ENCODE measurements at regions not wholly inside any gene's neighbourhood (a gene's known extent, or its start where the extent isn't known, plus 50 kb on each side); places are given as distances from the start of the nearest gene placed in this dataset.

GRCh38 chr2:8223695-8224346 is 458.0 kb upstream of the ID2 start:
- no peaks in the 10 kb centered on the region for H3K9me3 ChIP-seq (ENCODE audit: low read depth, low read length, poor library complexity, severe bottlenecking)
- ChIA-PET POLR2A (ENCODE audit: low non-redundant PET) (interaction anchor here (0.6 kb wide), 1 partner anchor 166 kb away, joined by 3 read pairs; no protein-coding TSS in a partner anchor), CTCF (no interaction called here)
- intact Hi-C loops (cut with micrococcal nuclease; ENCODE audit: unreplicated experiment): loop anchor here (10.0 kb wide), 1 partner anchor 461 kb away; the partner anchor contains the start of gene ID2
- no peak overlapping the region for H3K4me3 ChIP-seq (ENCODE audit: low read depth, low read length, poor library complexity, severe bottlenecking)
- no peak for DNase-seq (ENCODE audit: low spot score)
- no peaks in the 10 kb centered on the region for H3K27me3 ChIP-seq (replicated peaks; ENCODE audit: insufficient read depth, low read depth, low read length, poor library complexity)
- TF ChIP-seq CTCF (conservative IDR thresholded peaks at IDR 0.05; ENCODE audit: low read depth, low read length): no peak
- no peak for TF ChIP-seq EZH2 (IDR thresholded peaks at IDR 0.05; ENCODE audit: borderline replicate concordance, low read depth, low read length, poor library complexity, severe bottlenecking)
- H3K27ac ChIP-seq (ENCODE audit: low read depth, low read length, poor library complexity, severe bottlenecking): no peak overlapping the region
- H3K36me3 ChIP-seq (ENCODE audit: insufficient read depth, low read length, poor library complexity, severe bottlenecking): no peaks in the 10 kb centered on the region
- BruUV-seq (replicated peaks): no TSS peak
- H3K4me1 ChIP-seq (ENCODE audit: insufficient read depth, low read length, poor library complexity, severe bottlenecking): peaks cover 18% of the 10 kb centered on the region

GRCh38 chr2:8224347-8225190 is 457.3 kb upstream of the ID2 start:
- no peak for DNase-seq (ENCODE audit: low spot score)
- no peaks in the 10 kb centered on the region for H3K36me3 ChIP-seq (ENCODE audit: insufficient read depth, low read length, poor library complexity, severe bottlenecking)
- CTCF ChIA-PET: no interaction called here
- no peak overlapping the region for H3K4me3 ChIP-seq (ENCODE audit: low read depth, low read length, poor library complexity, severe bottlenecking)
- intact Hi-C loops (cut with micrococcal nuclease; ENCODE audit: unreplicated experiment): loop anchor here (10.0 kb wide), 1 partner anchor 460 kb away; the partner anchor contains the start of gene ID2
- H3K27ac ChIP-seq (ENCODE audit: low read depth, low read length, poor library complexity, severe bottlenecking): no peak overlapping the region
- no peak for TF ChIP-seq CTCF (conservative IDR thresholded peaks at IDR 0.05; ENCODE audit: low read depth, low read length)
- TF ChIP-seq EZH2 (IDR thresholded peaks at IDR 0.05; ENCODE audit: borderline replicate concordance, low read depth, low read length, poor library complexity, severe bottlenecking): no peak
- no TSS peak for BruUV-seq (replicated peaks)
- POLR2A ChIA-PET (ENCODE audit: low non-redundant PET): no interaction called here
- H3K9me3 ChIP-seq (ENCODE audit: low read depth, low read length, poor library complexity, severe bottlenecking): no peaks in the 10 kb centered on the region
- no peaks in the 10 kb centered on the region for H3K27me3 ChIP-seq (replicated peaks; ENCODE audit: insufficient read depth, low read depth, low read length, poor library complexity)
- peaks cover 18% of the 10 kb centered on the region for H3K4me1 ChIP-seq (ENCODE audit: insufficient read depth, low read length, poor library complexity, severe bottlenecking)

- intact Hi-C loops (cut with micrococcal nuclease; ENCODE audit: unreplicated experiment): loop anchor here (10.0 kb wide), 1 partner anchor 460 kb away; the partner anchor contains the start of gene ID2
- ChIA-PET POLR2A (ENCODE audit: low non-redundant PET) (no interaction called here), CTCF (no interaction called here)
- Histone ChIP-seq H3K4me3 (ENCODE audit: low read depth, low read length, poor library complexity, severe bottlenecking) (no peak overlapping the region), H3K36me3 (ENCODE audit: insufficient read depth, low read length, poor library complexity, severe bottlenecking) (no peaks in the 10 kb centered on the region), H3K27me3 (replicated peaks; ENCODE audit: insufficient read depth, low read depth, low read length, poor library complexity) (no peaks in the 10 kb centered on the region), H3K27ac (ENCODE audit: low read depth, low read length, poor library complexity, severe bottlenecking) (no peak overlapping the region), H3K9me3 (ENCODE audit: low read depth, low read length, poor library complexity, severe bottlenecking) (no peaks in the 10 kb centered on the region), H3K4me1 (ENCODE audit: insufficient read depth, low read length, poor library complexity, severe bottlenecking) (peaks cover 18% of the 10 kb centered on the region)
- TF ChIP-seq CTCF (conservative IDR thresholded peaks at IDR 0.05; ENCODE audit: low read depth, low read length) (no peak), EZH2 (IDR thresholded peaks at IDR 0.05; ENCODE audit: borderline replicate concordance, low read depth, low read length, poor library complexity, severe bottlenecking) (no peak)
- no peak for DNase-seq (ENCODE audit: low spot score)
- no TSS peak for BruUV-seq (replicated peaks)
Measured at GRCh38 chr2:8225266-8225665, 456.6 kb upstream of the ID2 start.
